ENCODE measurements at regions not wholly inside any gene's neighbourhood (a gene's known extent, or its start where the extent isn't known, plus 50 kb on each side); places are given as distances from the start of the nearest gene placed in this dataset.
A peak's percentile ranks its signal among the peaks of the same experiment; 100 is the strongest.
"Not testable (repeated sequence)": the region's sequence is repeated elsewhere in the genome, so short reads cannot be mapped to it uniquely, and the experiment has no call there.

- TF ChIP-seq CTCF (IDR thresholded peaks at IDR 0.05; ENCODE audit: insufficient read depth, missing control alignments) = no peak
- DNase-seq (ENCODE audit: insufficient read length, low spot score) = no peak
- FAIRE-seq = no peak
Measured at GRCh38 chr13:61900033-61900432, 484.4 kb upstream of the PCDH20 start.

DNA sequence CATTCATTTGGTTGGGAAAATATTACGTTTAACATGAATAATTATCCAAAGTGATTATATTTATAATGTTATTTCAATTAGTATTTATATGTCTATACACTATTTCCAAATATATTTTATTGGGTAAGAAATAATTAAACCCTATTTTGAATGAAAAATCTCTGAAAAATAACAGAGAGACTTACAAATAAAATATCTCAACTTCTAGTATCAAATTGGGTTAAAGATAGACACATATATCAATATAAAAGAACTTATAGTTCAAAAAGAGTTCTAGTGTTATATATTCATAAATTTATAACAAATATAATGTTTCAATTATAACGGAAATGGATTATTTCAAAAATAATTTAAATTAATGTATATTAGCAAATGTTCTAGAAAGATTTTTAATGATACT is 482.6 kb upstream of the PCDH20 start:
- DNase-seq (ENCODE audit: insufficient read length, low spot score) = no peak
- FAIRE-seq = no peak
- no peak for TF ChIP-seq CTCF (IDR thresholded peaks at IDR 0.05; ENCODE audit: insufficient read depth, missing control alignments)

- no peak for DNase-seq (ENCODE audit: insufficient read length, low spot score)
- TF ChIP-seq CTCF (IDR thresholded peaks at IDR 0.05; ENCODE audit: insufficient read depth, missing control alignments) = no peak
- no peak for FAIRE-seq
Measured at GRCh38 chr13:61891401-61891800, 475.8 kb upstream of the PCDH20 start.

- no peak for DNase-seq (ENCODE audit: insufficient read length, low spot score)
- TF ChIP-seq CTCF (IDR thresholded peaks at IDR 0.05; ENCODE audit: insufficient read depth, missing control alignments) = no peak
- no peak for FAIRE-seq
Measured at GRCh38 chr13:61884830-61885229, 469.2 kb upstream of the PCDH20 start.

GRCh38 chr13:61880578-61881283 is 465.1 kb upstream of the PCDH20 start:
- peak; percentile 46 for TF ChIP-seq CTCF (IDR thresholded peaks at IDR 0.05; ENCODE audit: insufficient read depth, missing control alignments)
- DNase-seq (ENCODE audit: insufficient read length, low spot score) = no peak
- FAIRE-seq = no peak

GRCh38 chr13:61878565-61878964 is 462.9 kb upstream of the PCDH20 start:
- not testable (repeated sequence) for DNase-seq (ENCODE audit: insufficient read length, low spot score); FAIRE-seq

DNA sequence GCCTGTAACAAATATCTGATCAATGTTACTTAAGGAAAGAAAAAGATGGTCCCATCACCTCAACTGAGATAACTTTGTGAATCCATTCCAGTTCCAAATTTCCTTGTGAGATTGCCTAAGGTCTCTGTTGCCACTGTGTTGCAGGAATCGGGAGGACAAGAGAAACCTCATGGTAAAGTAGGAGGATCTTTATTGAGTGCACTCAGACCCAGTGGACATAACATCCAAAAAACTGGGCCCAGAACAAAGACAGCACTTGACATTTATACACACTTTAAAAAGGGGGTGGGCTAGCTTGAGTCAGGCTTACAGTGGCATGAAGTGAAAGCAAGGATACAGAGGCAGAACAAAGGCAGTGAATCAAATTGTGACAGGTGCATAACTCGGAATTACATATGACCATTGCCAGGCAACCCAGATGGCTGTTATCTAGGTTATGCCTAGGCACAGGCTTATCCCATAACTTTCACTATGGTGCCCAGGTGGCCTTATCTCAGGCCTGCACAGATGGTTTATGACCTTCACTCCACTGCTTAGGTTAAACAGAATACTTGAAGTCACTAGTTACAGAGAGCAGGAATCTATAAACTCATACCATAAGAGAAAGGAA is 459.4 kb upstream of the PCDH20 start:
- DNase-seq (ENCODE audit: insufficient read length, low spot score) (no peak), FAIRE-seq (no peak)
- no peak for TF ChIP-seq CTCF (IDR thresholded peaks at IDR 0.05; ENCODE audit: insufficient read depth, missing control alignments)
